ENCODE measurements at regions not wholly inside any gene's neighbourhood (a gene's known extent, or its start where the extent isn't known, plus 50 kb on each side); places are given as distances from the start of the nearest gene placed in this dataset.
"Not testable (repeated sequence)": the region's sequence is repeated elsewhere in the genome, so short reads cannot be mapped to it uniquely, and the experiment has no call there.

DNA sequence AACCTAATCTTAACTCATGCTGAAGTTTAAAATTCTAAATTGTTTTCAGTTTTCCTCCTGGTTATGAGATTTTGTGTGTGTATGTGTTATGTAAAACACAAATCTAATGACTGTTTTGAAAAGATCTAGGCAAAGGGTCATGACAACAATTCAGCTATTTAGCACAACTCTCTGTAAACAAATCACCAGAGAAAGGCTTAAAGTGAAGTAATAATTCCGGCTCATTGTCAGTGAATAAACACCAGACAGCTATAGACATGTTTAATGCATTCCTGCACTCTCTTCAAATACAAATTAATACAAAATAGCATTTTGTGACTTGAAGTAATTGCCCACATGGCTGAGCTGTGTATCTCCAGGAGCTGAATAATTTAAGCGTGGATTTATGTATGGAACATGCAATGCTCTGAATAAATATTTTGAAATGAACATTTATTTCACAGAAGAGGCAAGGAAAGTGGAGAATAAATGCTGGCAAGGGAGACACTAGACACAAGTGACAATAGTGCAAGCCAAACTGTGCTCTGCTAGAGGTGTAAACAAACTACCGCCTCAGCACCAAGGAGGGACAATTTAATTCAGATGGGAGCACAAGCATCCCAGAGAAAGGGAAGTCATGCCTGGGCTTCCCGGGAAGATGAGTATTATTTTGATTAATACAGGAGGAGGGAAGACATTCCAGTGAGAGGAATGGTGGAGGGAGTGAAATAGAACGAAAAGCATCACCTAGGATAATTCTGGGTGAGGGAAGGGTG is 133.6 kb upstream of the XPO1 start:
- no peak for DNase-seq

DNA sequence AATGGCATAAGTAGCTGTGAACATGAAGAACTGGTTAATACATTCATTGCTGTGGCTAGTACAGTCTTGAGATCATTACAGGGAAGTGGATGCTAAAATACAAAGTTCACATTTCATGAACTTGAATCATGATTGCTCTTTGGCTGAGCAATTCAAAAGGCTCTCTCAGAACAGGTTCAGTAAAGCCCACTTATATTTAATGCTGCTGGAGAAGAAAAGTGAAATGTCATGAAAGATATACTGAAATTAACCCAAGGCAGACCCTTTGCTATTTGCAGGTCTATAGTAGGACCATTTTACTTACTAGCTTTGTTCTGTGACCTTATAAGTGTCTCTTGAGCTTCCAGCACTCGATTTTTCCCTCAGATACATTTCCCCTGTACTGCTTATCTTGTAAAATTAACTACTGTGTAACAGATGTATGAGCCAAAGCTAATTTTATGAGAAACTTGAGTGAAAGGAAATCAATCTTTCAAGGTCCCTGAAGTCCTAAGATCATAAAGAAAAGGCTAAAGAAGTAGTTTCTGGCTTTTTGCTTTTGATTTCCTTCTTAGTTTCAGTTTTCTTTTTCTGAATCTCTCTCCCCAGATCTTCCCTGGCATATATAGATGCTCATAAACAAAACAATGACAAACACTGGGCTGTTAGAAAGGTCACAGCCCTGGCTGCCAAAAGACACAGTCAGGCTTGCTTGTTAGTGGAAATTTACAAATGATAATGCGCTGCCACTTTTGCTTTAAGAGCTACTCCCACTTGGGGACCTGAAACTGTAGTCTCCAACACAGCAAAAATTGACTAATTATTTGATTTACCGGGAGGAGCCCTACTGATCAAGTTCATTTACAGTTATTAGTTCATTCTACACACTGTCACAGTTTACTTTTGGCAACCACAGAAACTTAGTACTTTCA is 132.7 kb upstream of the XPO1 start:
- DNase-seq, result peak; percentile 63

DNA sequence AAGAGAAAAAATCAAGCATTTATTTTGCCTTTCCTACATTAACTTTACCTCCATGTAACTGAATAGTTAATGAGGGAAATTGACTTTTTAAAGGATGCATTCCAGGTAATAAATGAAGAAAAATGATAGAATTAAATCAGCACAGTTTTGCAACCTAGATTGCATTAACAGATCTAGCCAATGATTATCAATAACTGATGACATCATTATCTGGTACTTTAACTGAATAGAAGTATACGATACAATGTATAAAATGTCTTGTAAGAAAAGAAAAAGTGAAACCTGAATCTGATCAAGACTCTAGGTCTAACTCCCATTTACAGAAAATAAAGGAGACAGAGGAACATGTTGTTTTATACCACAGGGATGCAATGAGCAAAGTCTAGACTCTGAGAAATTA is 126.0 kb upstream of the XPO1 start:
- no peak for DNase-seq

DNA sequence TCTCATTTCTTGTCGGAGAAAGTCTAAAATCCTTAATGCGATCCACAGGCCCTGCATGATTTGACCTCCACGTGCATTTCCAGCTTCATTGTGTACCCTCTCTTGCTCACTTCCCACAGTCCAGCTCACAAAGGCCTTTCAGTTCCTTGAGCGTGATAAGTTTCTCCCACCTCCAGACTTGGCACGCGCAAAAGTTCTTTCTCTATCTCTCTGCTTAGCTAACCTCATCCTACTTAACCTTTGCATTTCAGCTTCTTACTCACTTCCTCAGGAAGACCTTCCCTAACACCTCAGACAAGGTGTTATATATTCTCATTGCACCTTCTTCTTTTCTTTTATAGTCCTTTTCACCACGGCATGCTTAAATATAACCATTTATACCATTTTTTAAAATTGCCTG is 124.8 kb upstream of the XPO1 start:
- peak; percentile 3 for DNase-seq

DNA sequence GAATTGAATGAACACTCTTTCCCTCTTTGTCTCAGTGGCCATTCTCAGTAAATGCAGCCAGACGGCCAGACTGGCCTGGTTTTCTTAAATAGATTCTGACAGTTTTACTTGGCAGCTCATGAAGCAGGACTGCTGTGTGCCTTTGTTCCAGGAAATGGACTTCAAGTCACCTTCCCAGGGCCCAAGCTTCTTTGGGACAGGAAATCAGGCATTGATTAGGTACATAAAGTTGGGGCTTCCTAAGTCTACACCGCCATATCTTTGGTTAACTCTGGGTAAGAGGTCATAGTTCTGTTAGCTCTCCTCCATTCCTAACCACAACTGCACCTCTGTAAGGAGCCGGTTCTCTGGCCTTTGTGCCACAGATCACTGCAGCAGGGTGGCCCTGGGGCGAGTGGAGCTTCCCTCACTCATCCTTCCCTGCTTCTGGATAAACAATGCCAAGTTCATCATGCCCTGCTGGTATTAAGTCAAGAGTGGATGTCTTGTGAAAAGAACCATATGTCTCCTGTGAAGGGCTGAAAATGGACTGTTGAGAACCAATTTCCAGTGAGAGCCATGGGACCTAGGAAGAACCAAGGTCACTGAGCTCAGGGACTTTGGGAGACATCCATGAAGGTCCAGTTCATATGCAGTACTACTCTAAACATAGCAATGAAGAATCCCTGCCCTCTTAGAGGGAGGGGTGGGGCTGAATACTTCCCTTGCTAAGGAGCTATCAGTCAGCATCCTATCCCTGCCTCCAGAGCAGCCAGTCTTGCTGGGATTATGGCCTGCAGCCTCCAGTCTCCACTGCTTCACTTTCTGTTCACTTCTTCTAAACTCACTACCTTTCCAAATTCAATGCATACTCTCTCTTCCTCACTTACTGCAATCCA is 122.6 kb upstream of the XPO1 start:
- DNase-seq, result peak; percentile 6

DNA sequence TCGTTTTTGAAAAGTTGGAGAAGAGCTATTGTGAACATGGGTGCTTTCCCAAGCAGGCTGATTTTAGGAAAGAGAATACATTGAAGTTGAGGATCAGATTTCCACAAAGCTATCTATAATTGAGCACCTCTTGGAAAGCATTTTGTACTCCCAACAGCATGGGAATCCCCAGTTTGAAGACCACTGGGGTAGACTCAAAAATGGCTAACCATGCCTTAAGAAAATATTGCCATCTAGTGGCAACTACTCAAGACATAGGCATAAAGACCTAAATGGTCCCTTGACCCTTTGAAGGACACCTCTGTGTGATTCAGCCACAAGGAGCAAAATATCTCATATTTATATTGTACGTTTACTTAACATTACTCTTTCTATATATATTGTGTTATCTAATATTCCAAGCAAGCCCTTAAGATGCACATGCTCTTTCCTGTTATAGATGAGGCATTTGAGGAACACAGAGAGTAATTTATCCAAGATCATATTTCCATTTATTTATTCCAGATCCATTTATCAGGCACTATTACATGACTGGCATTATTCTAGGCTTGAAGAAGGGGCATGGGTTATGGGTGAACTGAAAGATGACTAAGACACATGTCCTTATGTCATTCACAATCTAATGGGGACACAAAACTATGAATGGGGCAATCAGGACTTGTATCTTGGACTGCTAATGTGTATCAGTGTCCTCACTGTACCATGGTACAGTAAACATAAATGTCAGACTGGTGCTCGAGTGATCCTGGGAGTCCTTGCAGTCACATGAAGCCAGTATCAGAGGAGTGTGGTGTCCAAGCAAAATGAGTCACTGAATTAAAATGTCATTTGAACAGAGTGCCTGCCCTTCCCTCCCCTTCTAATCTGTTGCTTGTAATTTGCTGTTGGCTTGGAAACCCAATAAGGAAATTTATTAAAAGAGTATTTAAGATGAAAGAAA is 121.0 kb upstream of the XPO1 start:
- DNase-seq, result peak; percentile 69

DNA sequence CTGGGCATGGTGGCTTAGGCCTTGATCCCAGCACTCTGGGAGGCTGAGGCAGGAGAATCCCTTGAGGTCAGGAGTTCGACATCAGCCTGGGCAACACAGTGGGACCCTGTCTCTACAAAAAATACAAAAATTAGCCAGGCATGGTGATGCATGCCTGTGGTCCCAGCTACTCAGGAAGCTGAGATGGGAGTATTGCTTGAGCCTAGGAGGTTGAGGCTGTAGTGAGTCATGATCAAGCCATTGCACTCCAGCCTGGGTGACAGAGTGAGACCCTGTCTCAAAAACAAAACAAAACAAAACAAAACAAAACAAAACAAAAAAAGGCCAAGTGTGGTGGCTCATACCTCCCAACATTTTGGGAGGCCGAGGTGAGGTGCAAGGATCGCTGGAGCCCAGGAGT is 111.8 kb upstream of the XPO1 start:
- not testable (repeated sequence) for DNase-seq

DNA sequence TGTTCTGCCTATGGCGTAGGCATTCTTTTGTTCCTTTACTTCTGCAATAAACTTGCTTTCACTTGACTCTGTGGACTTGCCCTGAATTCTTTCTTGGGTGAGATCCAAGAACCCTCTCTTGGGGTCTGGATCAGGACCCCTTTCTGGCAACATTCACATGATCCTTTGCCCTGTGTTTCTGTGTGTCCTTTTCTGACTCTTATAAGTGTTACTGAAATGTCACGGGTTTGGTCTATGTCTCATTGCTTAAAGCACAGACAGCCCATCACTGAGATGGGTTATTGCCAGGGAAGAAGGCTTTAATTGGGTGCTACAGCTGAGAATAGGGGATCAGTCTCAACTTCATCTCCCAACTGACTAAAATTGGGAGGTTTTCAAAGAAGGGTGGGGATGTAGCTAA is 110.9 kb upstream of the XPO1 start:
- DNase-seq, result no peak

DNA sequence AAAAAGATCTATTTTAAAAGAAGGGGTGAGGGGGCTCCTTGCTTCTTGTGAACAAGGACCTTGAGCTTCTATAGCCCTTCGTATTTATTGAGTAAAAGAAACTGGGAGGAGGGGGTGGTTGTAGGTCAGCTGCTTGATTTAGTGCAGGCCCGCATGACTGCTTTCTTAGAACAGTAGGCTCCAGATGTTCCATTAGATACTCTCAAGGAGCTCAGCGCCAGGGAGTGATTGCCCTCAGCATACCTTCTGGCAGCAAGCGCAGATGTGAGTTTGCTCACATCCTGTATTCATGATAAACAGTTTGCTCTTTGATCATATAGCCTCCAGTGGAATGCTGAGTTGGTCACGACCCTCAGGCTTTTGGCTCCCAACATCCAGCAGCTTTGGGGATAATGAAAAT is 108.9 kb upstream of the XPO1 start:
- DNase-seq, result no peak

DNA sequence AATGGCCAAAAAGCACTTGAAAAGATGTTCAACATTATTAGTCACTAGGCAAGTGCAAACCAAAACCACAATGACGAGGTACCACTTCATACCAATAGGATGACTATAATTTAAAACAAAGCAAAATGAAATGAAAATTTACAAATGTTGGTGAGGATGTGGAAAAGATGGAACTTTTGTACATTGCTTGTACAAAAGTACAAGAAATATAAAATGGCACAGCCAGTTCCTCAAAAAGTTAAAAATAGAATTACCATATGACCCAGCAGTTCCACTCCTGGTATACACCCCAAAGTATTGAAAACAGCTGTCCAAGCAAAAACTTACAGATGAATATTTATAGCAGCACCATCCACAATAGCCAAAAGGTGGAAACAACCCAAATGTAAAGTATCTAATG is 107.8 kb upstream of the XPO1 start:
- DNase-seq, result no peak

DNA sequence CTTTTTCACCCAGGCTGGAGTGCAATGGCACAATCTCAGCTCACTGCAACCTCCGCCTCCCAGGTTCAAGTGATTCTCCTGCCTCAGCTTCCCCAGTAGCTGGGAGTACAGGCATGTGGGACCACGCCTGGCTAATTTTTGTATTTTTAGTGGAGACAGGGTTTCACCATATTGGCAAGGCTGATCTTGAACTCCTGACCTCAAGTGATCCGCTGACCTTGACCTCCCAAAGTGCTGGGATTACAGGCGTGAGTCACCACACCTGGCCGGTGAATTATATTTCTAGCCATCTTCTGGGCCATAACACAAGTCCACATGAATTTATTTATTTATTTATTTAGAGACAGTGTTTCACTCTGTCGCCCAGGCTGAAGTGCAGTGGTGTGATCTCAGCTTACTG is 105.0 kb upstream of the XPO1 start:
- not testable (repeated sequence) for DNase-seq

DNA sequence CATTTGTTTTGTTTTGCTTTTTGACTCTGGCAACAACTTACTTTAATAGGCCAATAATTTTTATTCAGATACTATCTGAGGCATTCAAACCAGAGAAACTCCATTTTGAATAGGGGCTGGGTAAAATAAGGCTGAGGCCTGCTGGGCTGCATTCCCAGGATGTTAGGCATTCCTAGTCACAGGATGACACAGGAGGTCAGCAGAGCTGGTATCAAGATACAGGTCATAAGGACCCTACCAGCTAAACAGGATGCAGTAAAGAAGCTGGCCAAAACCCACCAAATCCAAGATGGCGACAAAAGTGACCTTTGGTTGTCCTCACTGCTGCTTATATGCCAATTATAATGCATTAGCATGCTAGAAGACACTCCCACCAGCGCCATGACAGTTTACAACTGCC is 102.2 kb upstream of the XPO1 start:
- DNase-seq, result no peak

DNA sequence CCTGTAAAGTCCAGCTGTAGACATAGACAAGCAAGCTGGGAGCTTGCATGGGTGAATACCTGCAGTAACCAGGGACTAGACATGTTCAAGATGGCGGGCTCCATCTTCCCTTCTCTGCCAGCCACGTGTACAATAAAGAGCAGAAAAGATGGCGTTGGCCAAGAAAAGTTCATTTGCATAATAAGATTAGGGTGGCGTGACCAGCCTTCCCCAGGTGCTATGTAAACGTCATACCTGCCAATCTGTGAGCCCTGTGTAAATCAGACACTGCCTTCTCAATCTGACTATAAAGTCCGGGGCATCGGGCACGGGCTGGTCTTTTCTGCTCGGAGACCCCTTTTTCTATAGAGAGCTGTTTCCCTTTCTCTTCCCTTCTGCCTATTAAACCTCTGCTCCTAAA is 101.6 kb upstream of the XPO1 start:
- no peak for DNase-seq

DNA sequence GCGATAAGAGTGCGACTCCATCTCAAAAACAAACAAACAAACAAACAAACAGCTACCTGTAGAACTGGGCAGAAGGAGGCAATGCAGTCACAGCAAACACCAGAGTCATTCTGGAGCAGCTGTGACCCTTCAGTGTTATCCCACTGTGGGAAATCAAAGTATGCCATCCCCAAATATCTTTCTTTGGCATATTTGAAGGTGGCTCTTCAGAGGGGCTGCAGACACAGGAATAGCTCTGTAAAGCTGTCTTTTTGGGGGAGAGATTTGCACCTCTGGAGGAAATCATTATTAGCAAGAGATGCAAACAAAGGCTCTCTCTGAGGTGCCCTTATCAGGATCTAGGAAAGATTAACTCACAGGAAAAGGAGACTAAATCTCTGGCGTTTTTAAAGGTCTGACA is 98.5 kb upstream of the XPO1 start:
- DNase-seq, result no peak

DNA sequence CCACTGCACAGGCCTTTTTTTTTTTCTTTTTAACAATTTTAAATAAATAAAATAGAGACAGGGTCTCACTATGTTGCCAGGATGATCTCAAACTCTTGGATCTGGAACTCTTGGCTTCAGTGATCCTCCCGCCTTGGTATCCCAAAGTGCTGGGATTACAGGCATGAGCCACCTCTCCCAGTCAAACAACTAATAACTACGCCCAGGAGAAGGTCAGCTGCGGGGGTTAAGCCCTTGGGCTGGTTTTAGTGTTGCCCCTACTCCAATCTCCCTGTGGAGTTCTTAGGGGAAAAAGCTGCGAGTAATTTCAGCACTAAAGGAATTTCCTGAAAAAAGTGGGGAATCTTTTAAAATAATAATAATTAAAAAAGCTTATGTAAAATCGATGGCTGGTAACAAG is 96.4 kb upstream of the XPO1 start:
- DNase-seq, result no peak

DNA sequence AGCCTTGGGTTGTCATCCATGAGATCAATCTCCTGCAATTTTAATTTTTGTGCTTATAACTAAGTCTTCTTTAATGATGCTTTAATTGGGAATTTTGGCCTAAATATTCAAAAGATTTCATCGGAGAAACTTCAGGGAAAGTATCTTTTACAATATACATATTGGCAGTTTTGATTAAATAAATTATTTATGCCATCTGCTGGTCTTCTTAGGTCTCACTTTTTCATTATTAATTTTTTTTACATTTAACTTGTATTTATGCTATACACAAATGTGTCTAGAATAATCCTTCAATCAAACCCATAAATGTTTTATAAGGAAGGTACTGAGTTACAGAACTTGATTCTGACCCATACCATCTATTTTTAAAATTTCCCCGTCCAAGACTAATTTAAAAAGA is 95.1 kb upstream of the XPO1 start:
- DNase-seq, result peak; percentile 10

DNA sequence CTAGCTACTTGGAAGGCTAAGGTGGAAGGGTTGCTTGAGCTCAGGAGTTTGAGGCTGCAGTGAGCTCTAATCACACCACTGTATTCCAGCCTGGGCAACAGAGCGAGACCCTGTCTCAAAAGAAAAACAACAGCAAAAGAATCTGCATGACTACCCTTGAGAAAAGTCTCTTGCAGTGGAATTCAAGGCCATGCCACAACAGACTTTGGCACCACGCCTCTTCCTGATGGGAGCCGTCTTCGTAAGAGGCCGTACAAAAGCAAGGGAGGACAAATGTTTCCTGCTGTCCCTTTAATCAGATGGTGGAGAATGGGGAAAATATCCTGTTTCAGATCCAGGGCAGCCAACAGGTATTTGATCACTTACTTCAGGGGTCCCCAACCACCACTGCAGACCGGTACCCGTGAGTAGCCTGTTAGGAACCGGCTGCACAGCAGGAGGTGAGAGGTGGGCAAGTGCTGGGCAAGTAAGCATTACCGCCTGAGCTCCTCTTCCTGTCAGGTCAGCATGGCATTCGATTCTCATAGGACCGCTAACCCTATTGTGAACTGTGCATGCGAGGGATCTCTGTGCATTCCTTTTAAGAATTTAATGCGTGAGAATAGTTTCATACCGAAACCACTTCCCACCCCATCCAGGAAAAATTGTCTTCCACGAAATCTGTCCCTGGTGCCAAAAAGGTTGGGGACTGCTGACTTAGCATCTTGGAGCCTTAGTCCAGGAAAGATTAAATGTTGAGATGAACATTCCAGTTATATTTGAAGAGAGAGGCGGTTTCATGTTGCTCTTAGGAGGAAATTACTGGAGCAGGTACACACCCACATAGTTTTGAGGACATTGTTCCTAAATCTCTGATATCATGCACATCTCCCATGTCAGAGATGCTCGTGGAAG is 94.4 kb upstream of the XPO1 start:
- DNase-seq, result peak; percentile 36

DNA sequence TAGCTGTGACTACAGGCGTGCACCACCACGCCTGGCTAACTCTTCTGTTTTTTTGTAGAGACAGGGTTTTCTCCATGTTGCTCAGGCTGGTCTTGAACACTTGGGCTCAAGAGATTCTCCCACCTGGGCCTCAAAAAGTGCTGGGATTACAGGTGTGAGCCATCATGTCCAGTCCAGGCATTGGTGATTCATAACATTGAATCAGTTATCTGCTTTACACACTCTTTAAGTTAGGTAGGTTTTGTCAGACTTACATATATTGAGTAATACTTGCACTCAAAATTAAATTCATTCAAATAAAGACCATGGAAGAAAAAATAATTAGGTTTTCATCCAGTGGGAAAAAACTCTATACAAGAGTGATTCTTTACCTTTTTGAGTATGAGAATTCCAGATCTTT is 93.2 kb upstream of the XPO1 start:
- no peak for DNase-seq

DNA sequence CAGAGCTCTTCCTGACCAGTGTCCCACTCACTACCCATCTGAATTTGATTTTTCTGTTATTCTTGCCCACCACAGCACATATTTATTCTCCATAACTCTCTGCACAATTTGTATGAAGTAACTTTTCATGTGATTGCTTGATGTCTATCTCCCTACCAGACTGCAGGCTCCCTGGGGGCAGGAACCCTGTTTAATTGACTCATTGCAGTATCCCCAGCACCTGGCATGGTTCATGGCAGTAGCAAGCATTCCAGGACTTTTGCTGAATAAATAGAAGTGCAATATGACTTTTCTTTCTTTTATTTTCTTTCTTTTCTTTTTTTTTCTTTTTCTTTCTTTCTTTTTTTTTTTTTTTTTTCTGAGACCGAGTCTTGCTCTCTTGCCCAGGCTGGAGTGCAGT is 88.7 kb upstream of the XPO1 start:
- no peak for DNase-seq

DNA sequence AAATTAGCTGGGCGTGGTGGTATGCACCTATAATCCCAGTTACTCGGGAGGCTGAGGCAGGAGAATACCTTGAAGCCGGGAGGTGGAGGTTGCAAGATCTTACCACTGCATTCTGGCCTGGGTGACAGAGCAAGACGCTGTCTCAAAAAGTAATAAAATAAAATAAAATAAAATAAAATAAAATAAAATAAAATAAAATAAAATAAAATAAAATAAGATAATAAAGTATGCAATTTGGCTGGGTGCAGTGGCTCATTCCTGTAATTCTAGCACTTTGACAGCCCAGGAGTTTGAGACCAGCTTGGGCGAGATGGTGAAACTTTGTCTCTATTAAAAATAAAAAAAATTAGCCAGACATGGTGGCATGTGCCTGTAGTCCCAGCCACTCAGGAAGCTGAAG is 85.6 kb upstream of the XPO1 start:
- no peak for DNase-seq

Measured in dermis blood vessel endothelial cell (primary cell).